Inflammatory macrophage treated with lipopolysaccharide for 1 hour (primary cell): ENCODE measurements at regions not wholly inside any gene's neighbourhood (a gene's known extent, or its start where the extent isn't known, plus 50 kb on each side); places are given as distances from the start of the nearest gene placed in this dataset.

Source experiments
- DNase-seq, 2 donors: peaks; one replicate each; pipeline ENCODE4 v3.0.0-alpha.2; 2020 to 2022

- no peak for DNase-seq
Measured at GRCh38 chr14:54177641-54178621, 218.9 kb upstream of the CDKN3 start.

- DNase-seq = no peak
Measured at GRCh38 chr14:54182419-54183045, 214.3 kb upstream of the CDKN3 start.

GRCh38 chr14:54186821-54187763 lies 209.7 kb upstream of the CDKN3 start:
- DNase-seq = no peak

- DNase-seq = no peak
Measured at GRCh38 chr14:54188064-54188666, 208.6 kb upstream of the CDKN3 start.

GRCh38 chr14:54189333-54189732 lies 207.5 kb upstream of the CDKN3 start:
- DNase-seq = no peak

- DNase-seq = no peak
Measured at GRCh38 chr14:54189748-54190354, 207.0 kb upstream of the CDKN3 start.

- DNase-seq = no peak
Measured at GRCh38 chr14:54191846-54192245, 205.0 kb upstream of the CDKN3 start.

GRCh38 chr14:54192610-54193009 lies 204.2 kb upstream of the CDKN3 start:
- DNase-seq = no peak

GRCh38 chr14:54193871-54194270 lies 202.9 kb upstream of the CDKN3 start:
- DNase-seq = no peak

GRCh38 chr14:54194501-54194900 lies 202.3 kb upstream of the CDKN3 start:
- no peak for DNase-seq

- DNase-seq = no peak
Measured at GRCh38 chr14:54197369-54197768, 199.4 kb upstream of the CDKN3 start.

- no peak for DNase-seq
Measured at GRCh38 chr14:54200726-54201125, 196.1 kb upstream of the CDKN3 start.

GRCh38 chr14:54202288-54202687 lies 194.5 kb upstream of the CDKN3 start:
- no peak for DNase-seq

- no peak for DNase-seq
Measured at GRCh38 chr14:54206516-54206915, 190.3 kb upstream of the CDKN3 start.

- no peak for DNase-seq
Measured at GRCh38 chr14:54207075-54207474, 189.7 kb upstream of the CDKN3 start.

- DNase-seq = no peak
Measured at GRCh38 chr14:54207476-54208462, 189.0 kb upstream of the CDKN3 start.

- DNase-seq = no peak
Measured at GRCh38 chr14:54208751-54209150, 188.1 kb upstream of the CDKN3 start.

- DNase-seq = no peak
Measured at GRCh38 chr14:54209511-54210250, 187.1 kb upstream of the CDKN3 start.

GRCh38 chr14:54211551-54212308 lies 185.1 kb upstream of the CDKN3 start:
- no peak for DNase-seq
